ENCODE measurements at regions not wholly inside any gene's neighbourhood (a gene's known extent, or its start where the extent isn't known, plus 50 kb on each side); places are given as distances from the start of the nearest gene placed in this dataset.

- TF ChIP-seq YY1 (IDR thresholded peaks at IDR 0.05; ENCODE audit: insufficient read depth, insufficient read length): no peak
- no peak for TF ChIP-seq ZNF274 (IDR thresholded peaks at IDR 0.05; ENCODE audit: low read depth, low read length)
- no peak for TF ChIP-seq SUZ12 (IDR thresholded peaks at IDR 0.05; ENCODE audit: extremely low read depth, insufficient read depth, insufficient read length)
Observed at GRCh38 chr1:79235301-79236002, 228.9 kb upstream of the ADGRL4 start.
